HG03565 (cell line): ENCODE measurements at regions not wholly inside any gene's neighbourhood (a gene's known extent, or its start where the extent isn't known, plus 50 kb on each side); places are given as distances from the start of the nearest gene placed in this dataset.
"Not testable (repeated sequence)": the region's sequence is repeated elsewhere in the genome, so short reads cannot be mapped to it uniquely, and the experiment has no call there.

ENCODE experiments used
- ATAC-seq: cut with Tn5 transposase; IDR thresholded peaks from one replicate; pipeline ENCODE4 v1.9.1; 2021; ENCODE audit warnings: mild to moderate bottlenecking, moderate library complexity; ENCODE audit not compliant: unreplicated experiment

GRCh38 chr2:161044921-161045320 is 115.3 kb upstream of the TANK start:
- no peak for ATAC-seq

- no peak for ATAC-seq
These were observed 114.5 kb upstream of the TANK start for GRCh38 chr2:161045726-161046125.

- ATAC-seq, result no peak
These were observed 113.4 kb upstream of the TANK start for GRCh38 chr2:161046876-161047275.

- ATAC-seq, result no peak
These were observed 111.9 kb upstream of the TANK start for GRCh38 chr2:161048317-161048716.

- ATAC-seq, result no peak
These were observed 110.7 kb upstream of the TANK start for GRCh38 chr2:161049559-161049958.

- ATAC-seq, result no peak
These were observed 108.0 kb upstream of the TANK start for GRCh38 chr2:161052214-161052613.

- ATAC-seq, result no peak
These were observed 104.9 kb upstream of the TANK start for GRCh38 chr2:161055289-161055688.

GRCh38 chr2:161059388-161059787 is 100.8 kb upstream of the TANK start:
- ATAC-seq, result no peak

- no peak for ATAC-seq
These were observed 98.4 kb upstream of the TANK start for GRCh38 chr2:161061786-161062185.

- peak; percentile 92 for ATAC-seq
These were observed 96.9 kb upstream of the TANK start for GRCh38 chr2:161063157-161063945.

GRCh38 chr2:161063946-161064306 is 96.3 kb upstream of the TANK start:
- peak; percentile 15 for ATAC-seq

GRCh38 chr2:161067846-161068350 is 92.3 kb upstream of the TANK start:
- ATAC-seq, result no peak

- ATAC-seq, result no peak
These were observed 91.6 kb upstream of the TANK start for GRCh38 chr2:161068670-161069069.

- ATAC-seq, result no peak
These were observed 89.3 kb upstream of the TANK start for GRCh38 chr2:161070693-161071479.

GRCh38 chr2:161072436-161072835 is 87.8 kb upstream of the TANK start:
- not testable (repeated sequence) for ATAC-seq

- ATAC-seq, result no peak
These were observed 84.5 kb upstream of the TANK start for GRCh38 chr2:161075701-161076100.

- ATAC-seq, result no peak
These were observed 83.3 kb upstream of the TANK start for GRCh38 chr2:161076936-161077335.

GRCh38 chr2:161077367-161078210 is 82.6 kb upstream of the TANK start:
- peak; percentile 86 for ATAC-seq

GRCh38 chr2:161078211-161078539 is 82.1 kb upstream of the TANK start:
- no peak for ATAC-seq

GRCh38 chr2:161085149-161085548 is 75.1 kb upstream of the TANK start:
- ATAC-seq, result no peak

- ATAC-seq, result peak; percentile 87
These were observed 71.4 kb upstream of the TANK start for GRCh38 chr2:161088658-161089350.
